ENCODE measurements at regions not wholly inside any gene's neighbourhood (a gene's known extent, or its start where the extent isn't known, plus 50 kb on each side); places are given as distances from the start of the nearest gene placed in this dataset.

- Histone ChIP-seq H2AFZ (no peak overlapping the region), H3K9me3 (ENCODE audit: insufficient read depth, low read depth) (no peaks in the 10 kb centered on the region), H3K4me1 (replicated peaks; ENCODE audit: insufficient read depth) (no peaks in the 10 kb centered on the region), H3K9me2 (ENCODE audit: insufficient read depth) (no peaks in the 10 kb centered on the region), H3K36me3 (ENCODE audit: low read depth) (no peaks in the 10 kb centered on the region), H3K4me3 (no peak overlapping the region), H3K4me2 (no peak overlapping the region), H3K79me2 (ENCODE audit: low read depth) (no peaks in the 10 kb centered on the region), H4K20me1 (ENCODE audit: insufficient read depth) (no peaks in the 10 kb centered on the region), H3K27me3 (ENCODE audit: insufficient read depth, low read depth) (no peaks in the 10 kb centered on the region), H3F3A (ENCODE audit: insufficient read depth, low read depth) (no peaks in the 10 kb centered on the region), H3K27ac (no peak overlapping the region)
- ChIA-PET POLR2A (ENCODE audit: unreplicated experiment) (no interaction called here), CTCF (no interaction called here)
- intact Hi-C loops (cut with micrococcal nuclease; ENCODE audit: unreplicated experiment): no loop called here
- TF ChIP-seq CTCF (conservative IDR thresholded peaks at IDR 0.05) (no peak), EZH2 (IDR thresholded peaks at IDR 0.05; ENCODE audit: low read depth) (no peak)
- no peak for DNase-seq
- BruUV-seq (replicated peaks): no TSS peak
These were observed 490.9 kb downstream of the FLRT2 start for GRCh38 chr14:86020841-86021240.

- Histone ChIP-seq H3K4me2 (no peak overlapping the region), H3K27ac (no peak overlapping the region), H3K79me2 (ENCODE audit: low read depth) (no peaks in the 10 kb centered on the region), H3F3A (ENCODE audit: insufficient read depth, low read depth) (no peaks in the 10 kb centered on the region), H3K36me3 (ENCODE audit: low read depth) (no peaks in the 10 kb centered on the region), H2AFZ (no peak overlapping the region), H3K9me3 (ENCODE audit: insufficient read depth, low read depth) (no peaks in the 10 kb centered on the region), H3K4me3 (no peak overlapping the region), H3K9me2 (ENCODE audit: insufficient read depth) (no peaks in the 10 kb centered on the region), H3K4me1 (replicated peaks; ENCODE audit: insufficient read depth) (no peaks in the 10 kb centered on the region), H4K20me1 (ENCODE audit: insufficient read depth) (no peaks in the 10 kb centered on the region), H3K27me3 (ENCODE audit: insufficient read depth, low read depth) (no peaks in the 10 kb centered on the region)
- ChIA-PET CTCF (no interaction called here), POLR2A (ENCODE audit: unreplicated experiment) (no interaction called here)
- no peak for DNase-seq
- intact Hi-C loops (cut with micrococcal nuclease; ENCODE audit: unreplicated experiment): no loop called here
- no peak for TF ChIP-seq EZH2 (IDR thresholded peaks at IDR 0.05; ENCODE audit: low read depth)
- TF ChIP-seq CTCF (conservative IDR thresholded peaks at IDR 0.05): no peak
- BruUV-seq (replicated peaks): no TSS peak
These were observed 486.0 kb downstream of the FLRT2 start for GRCh38 chr14:86015941-86016340.

GRCh38 chr14:86015511-86015910 lies 485.6 kb downstream of the FLRT2 start:
- CTCF ChIA-PET: no interaction called here
- H3K9me2 ChIP-seq (ENCODE audit: insufficient read depth): no peaks in the 10 kb centered on the region
- no peaks in the 10 kb centered on the region for H3K36me3 ChIP-seq (ENCODE audit: low read depth)
- TF ChIP-seq CTCF (conservative IDR thresholded peaks at IDR 0.05) (no peak), EZH2 (IDR thresholded peaks at IDR 0.05; ENCODE audit: low read depth) (no peak)
- intact Hi-C loops (cut with micrococcal nuclease; ENCODE audit: unreplicated experiment): no loop called here
- H3K27me3 ChIP-seq (ENCODE audit: insufficient read depth, low read depth): no peaks in the 10 kb centered on the region
- no TSS peak for BruUV-seq (replicated peaks)
- H3K27ac ChIP-seq: no peak overlapping the region
- POLR2A ChIA-PET (ENCODE audit: unreplicated experiment): no interaction called here
- no peaks in the 10 kb centered on the region for H3K4me1 ChIP-seq (replicated peaks; ENCODE audit: insufficient read depth)
- no peak for DNase-seq
- H3K79me2 ChIP-seq (ENCODE audit: low read depth): no peaks in the 10 kb centered on the region
- no peak overlapping the region for H3K4me3 ChIP-seq
- no peak overlapping the region for H2AFZ ChIP-seq
- H4K20me1 ChIP-seq (ENCODE audit: insufficient read depth): no peaks in the 10 kb centered on the region
- H3K9me3 ChIP-seq (ENCODE audit: insufficient read depth, low read depth): no peaks in the 10 kb centered on the region
- H3F3A ChIP-seq (ENCODE audit: insufficient read depth, low read depth): no peaks in the 10 kb centered on the region
- H3K4me2 ChIP-seq: no peak overlapping the region

Measured in PC-9 (cell line).